DMS153 treated with DMSO at 0.1 percent for 48 hours (cell line): ENCODE measurements at regions not wholly inside any gene's neighbourhood (a gene's known extent, or its start where the extent isn't known, plus 50 kb on each side); places are given as distances from the start of the nearest gene placed in this dataset.
"Not testable (repeated sequence)": the region's sequence is repeated elsewhere in the genome, so short reads cannot be mapped to it uniquely, and the experiment has no call there.

Experiments used
- DNase-seq: peaks from one replicate; lab custom pipeline; 2025; ENCODE audit not compliant: unreplicated experiment; lab: John Stamatoyannopoulos, UW

DNA sequence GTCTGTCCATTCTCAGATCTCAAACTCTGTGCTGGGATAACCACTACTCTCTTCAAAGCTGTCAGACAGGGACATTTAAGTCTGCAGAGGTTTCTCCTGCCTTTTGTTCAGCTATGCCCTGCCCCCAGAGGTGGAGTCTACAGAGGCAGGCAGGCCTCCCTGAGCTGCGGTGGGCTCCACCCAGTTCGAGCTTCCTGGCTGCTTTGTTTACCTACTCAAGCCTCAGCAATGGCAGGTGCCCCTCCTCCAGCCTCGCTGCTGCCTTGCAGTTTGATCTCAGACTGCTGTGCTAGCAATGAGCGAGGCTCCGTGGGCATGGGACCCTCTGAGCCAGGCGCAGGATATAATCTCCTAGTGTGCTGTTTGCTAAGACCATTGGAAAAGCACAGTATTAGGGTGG, 53.1 kb upstream of the HUNK start:
- not testable (repeated sequence) for DNase-seq

DNA sequence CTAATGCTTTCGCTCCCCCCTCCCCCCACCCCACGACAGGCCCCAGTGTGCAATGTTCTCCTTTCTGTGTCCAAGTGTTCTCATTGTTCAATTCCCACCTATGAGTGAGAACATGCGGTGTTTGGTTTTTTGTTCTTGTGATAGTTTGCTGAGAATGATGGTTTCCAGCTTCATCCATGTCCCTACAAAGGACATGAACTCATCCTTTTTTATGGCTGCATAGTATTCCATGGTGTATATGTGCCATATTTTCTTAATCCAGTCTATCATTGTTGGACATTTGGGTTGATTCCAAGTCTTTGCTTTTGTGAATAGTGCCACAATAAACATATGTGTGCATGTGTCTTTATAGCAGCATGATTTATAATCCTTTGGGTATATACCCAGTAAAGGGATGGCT, 58.5 kb upstream of the HUNK start:
- not testable (repeated sequence) for DNase-seq

DNA sequence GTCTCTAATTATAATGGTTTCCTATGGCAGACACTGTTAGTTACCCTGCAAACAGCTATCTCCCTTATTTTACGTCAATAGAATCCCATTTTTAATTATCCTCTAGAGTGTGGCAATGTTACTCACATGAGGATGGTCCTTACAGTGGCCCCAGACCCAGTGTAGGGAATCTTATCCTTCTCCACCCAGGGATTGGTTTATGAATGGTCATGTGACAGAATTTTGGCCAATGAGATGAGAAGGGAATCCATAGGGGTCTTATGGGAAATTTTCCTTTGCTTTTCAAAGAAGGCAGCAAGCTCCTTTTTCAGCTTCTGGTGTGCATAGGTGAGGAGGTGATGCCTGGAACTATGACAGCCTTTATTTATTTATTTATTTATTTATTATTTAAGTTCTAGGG, 59.0 kb upstream of the HUNK start:
- DNase-seq, result no peak

DNA sequence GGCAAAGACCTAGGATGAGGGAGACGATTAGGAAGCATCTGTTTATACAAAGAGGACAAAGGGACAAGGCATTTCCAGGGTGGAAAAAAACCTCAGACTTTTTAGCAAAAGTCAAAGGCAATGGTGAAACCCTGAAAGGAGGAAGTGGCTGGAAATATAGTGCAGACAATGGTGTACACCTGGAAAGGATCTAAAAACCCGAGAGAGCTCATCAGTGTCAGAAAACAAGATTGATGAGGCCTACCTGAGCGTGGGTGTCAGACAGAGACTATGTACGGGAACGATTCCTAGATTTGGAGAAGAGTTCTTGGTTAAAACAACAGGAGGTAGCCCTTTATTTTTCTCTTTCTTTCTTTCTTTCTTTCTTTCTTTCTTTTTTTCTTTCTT, 68.8 kb upstream of the HUNK start:
- no peak for DNase-seq

DNA sequence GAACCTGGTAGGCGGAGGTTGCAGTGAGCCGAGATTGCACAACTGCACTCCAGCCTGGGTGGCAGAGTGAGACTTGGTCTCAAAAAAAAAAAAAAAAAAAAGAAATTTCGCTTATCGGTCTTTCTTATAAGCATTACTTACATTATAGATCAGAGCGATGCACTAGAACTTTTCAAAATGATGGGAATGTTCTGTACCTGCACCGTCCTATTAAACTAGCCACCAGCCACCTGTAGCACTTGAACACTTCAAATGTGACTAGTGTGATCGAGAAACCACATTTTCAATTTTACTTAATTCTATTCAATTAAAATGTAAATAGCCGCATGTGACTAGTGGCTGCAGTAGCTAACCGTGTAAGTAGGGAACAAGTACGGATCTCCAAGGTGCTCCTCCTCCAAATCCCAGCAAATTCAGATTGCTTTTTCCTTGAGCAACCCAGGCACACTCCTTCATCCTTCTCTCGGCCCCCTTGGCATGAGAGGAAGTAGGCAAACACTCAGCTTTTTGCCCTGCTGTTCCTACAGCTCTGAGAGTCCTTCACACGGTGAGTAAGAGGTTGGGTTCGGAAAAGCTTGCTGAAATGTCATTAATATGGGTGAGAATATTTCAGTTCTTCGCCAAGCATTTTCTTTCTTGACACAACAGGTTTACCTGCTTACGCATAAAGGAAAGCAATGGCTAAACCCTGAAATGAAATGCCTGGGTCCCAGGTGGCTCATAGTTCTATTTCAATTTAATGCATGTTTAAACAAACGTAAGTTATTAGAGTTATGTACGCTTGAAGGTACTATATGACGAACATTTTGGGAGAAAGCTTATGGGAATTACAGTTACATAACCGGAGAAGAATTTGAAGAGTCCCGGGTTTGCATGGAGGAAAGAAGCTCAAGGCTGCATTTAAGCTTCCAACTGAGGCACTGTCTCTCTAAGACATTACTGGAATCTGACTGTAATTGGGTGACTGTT, 69.5 kb upstream of the HUNK start:
- no peak for DNase-seq

DNA sequence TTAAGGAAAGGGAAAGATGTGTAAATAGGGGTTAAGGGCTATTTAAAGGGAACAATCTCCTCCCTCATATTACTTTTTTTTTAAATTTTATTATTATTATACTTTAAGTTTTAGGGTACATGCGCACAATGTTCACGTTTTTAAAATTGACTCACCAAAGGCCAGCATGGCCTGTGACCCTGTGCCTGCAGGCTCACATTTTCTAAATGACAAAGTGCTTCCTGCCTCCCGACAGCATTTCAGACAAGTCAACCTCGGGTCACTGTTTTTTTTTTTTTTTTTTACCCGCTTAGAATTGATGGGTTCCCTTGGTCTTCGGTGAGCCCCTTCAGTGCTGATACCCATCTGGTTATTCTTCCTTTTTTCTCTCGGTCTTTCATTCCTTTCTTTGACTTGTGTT, 70.4 kb upstream of the SCAF4 start:
- DNase-seq, result no peak

DNA sequence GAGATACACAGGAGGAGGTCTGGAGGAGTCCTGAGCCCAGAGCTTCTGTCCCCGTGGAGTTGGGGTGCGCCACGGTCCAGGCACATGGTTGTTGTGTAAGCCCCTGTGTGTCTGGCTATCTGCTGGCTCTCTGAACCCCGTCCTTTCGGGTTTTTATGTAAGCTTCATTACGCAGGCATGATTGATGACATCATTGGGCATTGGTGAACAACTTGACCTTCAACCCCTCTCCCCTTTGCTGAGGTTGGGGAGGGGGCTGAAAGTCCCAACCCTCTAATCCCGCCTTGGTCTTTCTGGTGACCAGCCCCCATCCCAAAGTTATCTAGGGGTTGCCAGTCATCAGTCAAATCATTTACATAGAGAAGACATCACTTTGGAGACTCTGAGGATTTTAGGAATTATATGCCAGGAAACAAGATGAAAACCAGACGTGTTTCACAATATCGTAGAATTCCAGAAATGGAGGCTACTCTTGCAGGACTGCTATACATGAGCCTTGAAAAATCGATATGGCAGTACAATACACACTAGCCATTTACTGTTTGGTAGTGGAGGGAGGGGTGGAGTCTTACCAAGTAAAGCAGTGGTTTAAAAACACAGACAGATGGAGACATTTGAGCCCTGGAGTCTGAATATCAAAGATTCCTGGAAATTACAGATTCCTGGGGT, 69.8 kb upstream of the SCAF4 start:
- DNase-seq, result no peak

DNA sequence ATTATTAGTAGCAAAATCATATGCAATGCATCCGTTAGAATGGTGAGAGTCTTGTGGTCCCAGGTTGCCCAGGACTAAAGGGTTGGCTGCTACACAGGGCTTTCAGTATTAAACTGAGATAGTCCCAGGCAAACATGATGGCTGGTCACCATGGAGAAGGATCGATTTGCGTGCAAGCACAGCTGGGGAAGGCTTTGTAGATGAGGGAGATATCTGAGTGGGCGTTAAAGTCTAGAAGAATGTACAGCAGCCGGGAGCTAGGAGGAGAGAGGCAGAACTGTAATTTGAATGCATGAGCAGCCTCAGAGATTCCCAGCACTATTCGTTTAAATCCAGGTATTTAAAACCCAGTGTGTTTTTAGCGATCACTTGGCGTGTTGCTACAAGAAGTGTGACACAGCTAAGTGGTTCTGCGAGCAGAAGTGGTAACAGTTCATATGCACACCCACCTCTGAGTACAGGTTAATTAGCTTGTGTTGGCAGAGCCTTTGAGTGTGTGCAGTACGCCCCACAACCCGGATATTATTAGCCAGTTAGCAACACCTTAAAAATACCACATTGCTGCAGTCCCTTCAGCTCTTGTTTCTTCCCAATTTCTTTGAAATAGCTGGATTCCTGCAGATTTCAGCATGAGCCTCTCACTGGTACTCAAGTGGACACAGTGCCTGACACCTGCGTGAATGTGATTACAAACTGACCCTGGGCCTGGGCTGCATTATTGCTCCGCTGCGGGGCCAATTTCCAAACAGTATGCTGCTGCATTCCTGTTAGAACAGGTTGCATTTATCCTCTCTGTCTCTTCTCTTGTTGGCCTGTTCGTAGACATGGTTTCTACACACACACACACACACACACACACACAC, 67.2 kb upstream of the SCAF4 start:
- DNase-seq, result no peak

DNA sequence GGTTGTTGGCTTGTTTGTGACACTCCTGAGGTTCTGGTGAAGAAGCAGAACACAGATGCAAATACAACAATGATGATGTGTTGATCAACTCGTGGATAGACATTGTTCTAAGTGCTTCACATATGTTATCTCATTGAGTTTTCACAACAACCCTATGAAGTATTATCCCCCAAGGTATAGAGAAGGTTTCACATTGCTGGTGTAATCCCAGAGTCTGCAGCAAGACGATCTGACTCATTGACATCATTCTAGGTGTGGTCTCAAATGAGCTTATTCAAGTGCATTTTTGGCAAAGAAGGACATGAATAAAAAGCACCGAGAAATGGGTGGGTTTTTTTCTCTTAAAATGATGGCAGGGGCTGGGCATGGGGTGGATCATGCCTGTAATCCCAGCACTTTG, 64.1 kb upstream of the SCAF4 start:
- no peak for DNase-seq

DNA sequence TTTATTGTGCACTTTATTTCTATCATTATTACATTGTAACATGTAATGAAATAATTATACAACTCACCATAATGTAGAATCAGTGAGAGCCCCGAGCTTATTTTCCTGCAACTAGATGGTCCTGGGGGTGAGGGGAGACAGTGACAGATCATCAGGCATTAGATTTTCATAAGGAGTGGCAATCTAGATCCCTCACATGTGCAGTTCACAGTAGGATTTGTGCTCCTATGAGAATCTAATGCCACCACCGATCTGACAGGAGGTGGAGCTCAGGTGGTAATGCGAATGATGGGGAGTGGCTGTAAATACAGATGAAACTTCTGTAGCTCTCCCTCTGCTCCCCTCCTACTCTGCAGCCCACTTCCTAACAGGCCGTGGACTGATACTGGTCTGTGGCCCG, 58.5 kb upstream of the SCAF4 start:
- not testable (repeated sequence) for DNase-seq

DNA sequence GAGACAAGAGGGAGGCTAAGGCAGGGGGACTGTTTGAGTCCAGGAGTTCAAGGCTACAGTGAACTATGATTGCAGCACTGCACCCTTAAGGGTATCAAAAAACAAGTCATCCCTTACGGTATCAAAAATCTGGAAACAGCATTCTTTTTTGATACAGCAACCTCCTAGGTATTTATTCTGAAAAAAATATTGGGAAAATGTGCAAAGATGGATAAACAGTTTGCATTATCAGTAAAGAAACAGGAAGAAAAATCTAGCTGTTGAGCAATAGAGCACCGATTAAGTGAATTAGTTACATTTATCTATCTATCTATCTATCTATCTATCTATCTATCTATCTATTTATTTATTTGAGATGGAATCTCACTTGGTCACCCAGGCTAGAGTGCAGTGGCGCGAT, 56.7 kb upstream of the SCAF4 start:
- DNase-seq, result no peak

DNA sequence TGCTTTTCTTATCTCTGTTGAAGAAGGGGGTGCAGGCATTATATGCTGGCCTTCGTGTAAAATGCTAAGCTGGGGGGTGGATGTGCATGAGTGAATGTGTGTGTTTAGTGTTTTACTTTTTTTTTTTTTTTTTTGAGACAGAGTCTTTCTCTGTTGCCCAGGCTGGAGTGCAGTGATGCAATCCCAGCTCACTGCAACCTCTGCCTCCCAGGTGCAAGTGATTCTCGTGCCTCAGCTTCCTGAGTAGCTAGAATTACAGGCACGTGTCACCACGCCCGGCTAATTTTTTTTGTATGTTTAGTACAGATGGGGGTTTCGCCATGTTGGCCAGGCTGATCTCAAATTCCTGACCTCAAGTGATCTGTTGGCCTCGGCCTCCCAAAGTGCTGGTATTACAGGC, 55.8 kb upstream of the SCAF4 start:
- DNase-seq, result not testable (repeated sequence)

DNA sequence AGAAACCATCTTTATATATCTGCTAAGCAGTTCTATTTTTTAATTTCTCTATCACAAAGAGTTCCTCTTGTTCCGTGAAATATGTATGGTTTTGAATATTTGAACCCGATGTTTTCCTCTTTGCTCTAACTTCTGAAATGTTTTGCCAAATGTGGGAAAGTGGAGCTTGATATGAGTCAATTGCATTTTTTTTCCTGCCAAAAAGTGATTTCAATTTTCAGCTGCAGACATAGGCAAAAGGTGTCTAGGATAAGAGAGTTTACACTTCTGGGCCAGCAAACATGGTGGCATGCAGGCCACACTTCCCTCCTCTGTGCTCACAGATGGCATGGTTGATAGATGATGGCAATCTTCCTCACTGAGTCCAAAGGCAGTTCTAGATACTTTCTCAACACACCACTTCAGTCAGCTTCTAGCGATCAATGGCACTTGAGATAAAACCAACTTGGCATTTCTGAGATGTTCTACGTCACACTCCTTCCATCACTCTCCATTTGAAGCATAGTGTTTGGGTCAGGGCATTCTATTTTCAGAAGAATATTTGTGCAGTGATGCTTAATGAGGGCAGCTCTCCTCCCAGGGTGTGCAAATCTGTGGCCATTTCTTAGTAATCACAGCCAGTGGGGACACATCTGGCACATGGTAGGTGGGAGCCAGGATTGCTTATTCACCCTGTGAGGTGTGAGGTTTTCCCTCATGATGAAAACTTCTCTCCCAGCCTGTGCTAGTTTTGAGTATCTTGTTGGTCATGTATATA, 54.4 kb upstream of the SCAF4 start:
- DNase-seq, result no peak

DNA sequence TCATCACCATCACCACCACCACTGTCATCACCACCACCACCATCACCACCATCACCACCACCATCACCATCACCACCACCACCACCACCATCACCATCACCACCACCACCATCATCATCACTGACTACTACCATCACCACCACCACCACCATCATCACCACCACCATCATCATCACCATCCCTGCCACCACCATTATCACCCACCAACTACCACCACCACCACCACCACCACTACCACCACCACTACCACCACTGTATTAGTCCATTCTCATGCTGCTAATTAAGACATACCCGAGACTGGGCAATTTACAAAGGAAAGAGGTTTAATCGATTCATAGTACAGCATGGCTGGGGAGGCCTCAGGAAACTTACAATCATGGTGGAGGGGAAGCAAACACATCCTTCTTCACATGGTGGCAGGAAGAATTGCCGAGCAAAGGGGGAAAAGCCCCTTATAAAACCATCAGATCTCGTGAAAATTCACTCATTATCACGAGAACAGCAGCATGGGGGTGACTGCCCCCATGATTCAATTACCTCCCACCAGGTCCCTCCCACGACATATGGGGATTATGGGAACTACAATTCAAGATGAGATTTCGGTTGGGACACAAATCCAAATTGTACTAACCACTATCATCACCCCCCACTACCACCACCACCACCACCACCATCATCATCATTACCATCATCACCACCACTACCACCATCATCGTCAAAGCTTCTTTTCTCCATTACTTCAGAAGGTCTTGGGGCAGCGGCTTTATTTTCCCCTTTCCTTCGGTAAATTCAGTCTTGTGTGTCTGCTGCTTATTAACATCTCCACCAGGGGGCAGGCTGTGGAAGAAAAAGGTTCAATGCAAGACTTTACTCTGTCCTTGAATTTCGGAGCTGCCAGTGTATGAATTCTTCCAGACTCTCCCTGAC, 53.6 kb upstream of the SCAF4 start:
- peak; percentile 19 for DNase-seq

DNA sequence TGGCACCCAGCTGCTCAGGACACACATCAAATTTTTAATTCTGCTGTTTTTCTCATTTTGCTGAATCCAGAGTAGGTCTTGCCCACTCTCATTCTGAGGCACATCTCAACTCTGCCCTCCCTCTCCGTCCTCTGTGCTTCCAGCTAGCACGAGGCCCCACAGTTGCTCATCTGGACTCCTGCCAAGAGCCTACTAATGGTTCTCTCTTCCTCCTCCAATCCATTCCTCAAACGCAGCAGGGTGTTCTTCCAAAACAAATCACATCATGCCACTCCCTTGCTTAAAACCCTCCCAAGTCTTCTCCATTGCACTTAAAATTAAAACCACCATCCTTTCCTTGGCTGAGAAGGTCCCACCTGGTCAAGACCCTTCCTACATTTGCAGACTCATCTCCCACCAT, 49.8 kb upstream of the SCAF4 start:
- DNase-seq, result peak; percentile 37
